ENCODE measurements at regions not wholly inside any gene's neighbourhood (a gene's known extent, or its start where the extent isn't known, plus 50 kb on each side); places are given as distances from the start of the nearest gene placed in this dataset.

DNA sequence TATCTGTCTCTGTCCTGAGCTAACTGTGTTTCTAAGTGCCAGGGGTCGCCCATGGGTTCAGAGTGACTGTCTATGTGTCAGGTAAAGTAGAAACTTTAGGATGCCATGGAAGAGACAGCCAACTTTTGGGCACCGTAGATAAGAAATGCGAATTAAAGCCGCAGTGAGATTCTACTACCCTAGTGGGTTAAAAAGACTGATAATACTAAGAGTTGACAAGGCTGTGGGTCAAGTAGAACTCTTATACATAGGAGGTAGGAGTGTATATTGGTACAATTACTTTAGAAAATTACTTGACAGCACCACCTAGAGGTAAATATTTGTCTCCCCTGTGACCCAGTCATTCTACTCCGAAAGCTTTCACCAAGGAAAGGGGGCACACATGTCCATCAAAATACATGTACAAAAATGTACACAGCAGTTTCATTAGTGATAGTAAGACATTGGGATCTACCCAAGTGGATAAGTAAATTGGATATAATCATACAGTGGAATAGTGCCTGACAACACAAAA is 371.3 kb downstream of the SLC4A3 start:
- TF ChIP-seq POLR2A (IDR thresholded peaks at IDR 0.05; ENCODE audit: low read depth, low read length): no peak
- TF ChIP-seq POLR2AphosphoS5 (IDR thresholded peaks at IDR 0.05; ENCODE audit: low read depth, low read length): no peak
- no peak for TF ChIP-seq TAF1 (IDR thresholded peaks at IDR 0.05; ENCODE audit: low read depth, low read length)
